Keratinocyte (primary cell): ENCODE measurements at regions not wholly inside any gene's neighbourhood (a gene's known extent, or its start where the extent isn't known, plus 50 kb on each side); places are given as distances from the start of the nearest gene placed in this dataset.
"Not testable (repeated sequence)": the region's sequence is repeated elsewhere in the genome, so short reads cannot be mapped to it uniquely, and the experiment has no call there.

Experiments used
- DNase-seq: peaks from one replicate; pipeline ENCODE4 v3.0.0-alpha.2; 2011; ENCODE audit warnings: low read depth, missing footprints, low spot score
- FAIRE-seq: peaks from 2 replicates; lab custom pipeline; 2011; peaks lifted over from hg19 to GRCh38; lab: Jason Lieb, UNC
- H2AFZ ChIP-seq: 2 replicates; pipeline ENCODE4 v1.6.0; 2012; ENCODE audit warnings: low read length, control low read depth, inconsistent platforms; ENCODE audit not compliant: control insufficient read depth
- H3K27ac ChIP-seq: 2 replicates; pipeline ENCODE4 v1.5.1; 2011; ENCODE audit warnings: low read length; ENCODE audit not compliant: control insufficient read depth, insufficient read depth
- H3K27me3 ChIP-seq: 3 replicates; pipeline ENCODE4 v1.6.0; 2011; ENCODE audit warnings: low read length; ENCODE audit not compliant: control insufficient read depth, insufficient read depth; ENCODE audit errors: extremely low read depth
- H3K36me3 ChIP-seq, 2 experiments: 2 replicates in 1 of 2; 3 replicates in 1 of 2; pipeline ENCODE4 v1.5.1; 2011; ENCODE audit warnings: low read length in 2 of 2, mild to moderate bottlenecking in 1 of 2; ENCODE audit not compliant: control insufficient read depth in 2 of 2, insufficient read depth in 2 of 2; ENCODE audit errors: extremely low read depth in 1 of 2
- H3K4me1 ChIP-seq: 3 replicates; pipeline ENCODE4 v1.5.1; 2011; ENCODE audit warnings: low read length; ENCODE audit not compliant: control insufficient read depth, insufficient read depth; ENCODE audit errors: extremely low read depth
- H3K4me2 ChIP-seq: 3 replicates; pipeline ENCODE4 v1.6.0; 2011; ENCODE audit warnings: low read depth, low read length; ENCODE audit not compliant: control insufficient read depth, insufficient read depth; ENCODE audit errors: extremely low read depth
- H3K4me3 ChIP-seq, 3 experiments: fragments of 200-600 bp in 1 of 3; sonication (generic) in 1 of 3; 2 replicates in 2 of 3; 3 replicates in 1 of 3; pipeline ENCODE4 v1.5.1; 2011 to 2016; ENCODE audit warnings: low read length in 3 of 3, mild to moderate bottlenecking in 3 of 3, control low read depth in 2 of 3, inconsistent platforms in 1 of 3, low read depth in 1 of 3, mixed read lengths in 1 of 3, mixed run types in 1 of 3, moderate library complexity in 1 of 3; ENCODE audit not compliant: control insufficient read depth in 2 of 3, insufficient read depth in 2 of 3; ENCODE audit errors: extremely low read depth in 1 of 3
- H3K79me2 ChIP-seq: 2 replicates; pipeline ENCODE4 v1.6.0; 2012; ENCODE audit warnings: low read length; ENCODE audit not compliant: control insufficient read depth, insufficient read depth
- H3K9ac ChIP-seq: 3 replicates; pipeline ENCODE4 v1.6.0; 2011; ENCODE audit warnings: low read length; ENCODE audit not compliant: control insufficient read depth, insufficient read depth; ENCODE audit errors: extremely low read depth
- H3K9me1 ChIP-seq: 3 replicates; pipeline ENCODE4 v1.6.0; 2011; ENCODE audit warnings: low read length; ENCODE audit not compliant: control insufficient read depth, insufficient read depth; ENCODE audit errors: extremely low read depth
- H3K9me3 ChIP-seq: 2 replicates; pipeline ENCODE4 v1.5.1; 2012; ENCODE audit warnings: low read depth, low read length; ENCODE audit not compliant: control insufficient read depth
- H4K20me1 ChIP-seq: 3 replicates; pipeline ENCODE4 v1.6.0; 2011; ENCODE audit warnings: low read length; ENCODE audit not compliant: control insufficient read depth, insufficient read depth; ENCODE audit errors: extremely low read depth
- EZH2 ChIP-seq: IDR thresholded peaks from one replicate; pipeline ENCODE4 v1.6.1; 2012; ENCODE audit warnings: inconsistent platforms, mild to moderate bottlenecking, low read length, moderate library complexity
- dilution Hi-C: fragments of 300-500 bp; cut with MboI; formaldehyde crosslinking; loops from one replicate; pipeline ENCODE4 v1.7.0; 2020; ENCODE audit warnings: low sequenced_read_pairs; ENCODE audit not compliant: extremely low pct_ligation_motif_present
- TF ChIP-seq, protein P1 (sequence below), 3 experiments: IDR thresholded peaks in 1 of 3; conservative IDR thresholded peaks in 1 of 3; optimal IDR thresholded peaks in 1 of 3; 2 replicates in 2 of 3; 3 replicates in 1 of 3; pipeline versions ENCODE3 to v1.5.1; 2011; ENCODE audit warnings: low read length in 3 of 3, mild to moderate bottlenecking in 3 of 3, moderate library complexity in 2 of 3, control low read depth in 1 of 3, inconsistent platforms in 1 of 3; ENCODE audit not compliant: insufficient read depth in 2 of 3; ENCODE audit errors: extremely low read depth in 1 of 3

DNA sequence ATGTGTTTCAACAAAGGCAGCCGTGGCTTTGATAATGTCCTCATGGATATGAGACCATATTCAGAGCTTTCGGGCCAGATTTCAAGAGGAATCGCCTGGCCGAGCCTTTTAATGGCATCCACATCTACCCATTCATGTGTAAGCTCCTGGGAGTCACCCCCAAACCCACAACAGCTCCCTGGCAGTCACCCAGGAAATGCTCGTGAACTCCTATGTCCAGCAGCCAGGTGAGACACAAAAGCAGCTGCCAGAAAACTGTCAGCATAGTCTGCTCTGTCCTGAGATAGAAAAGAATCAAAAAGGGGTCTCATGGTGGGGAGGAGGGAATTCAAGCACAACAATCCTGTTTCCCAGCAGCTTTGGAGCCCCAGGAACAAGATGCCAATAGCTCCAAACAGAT lies 96.4 kb upstream of the DRD5 start:
- FAIRE-seq, H3K9me1 ChIP-seq, DNase-seq, H2AFZ ChIP-seq, H3K4me2 ChIP-seq, H3K27ac ChIP-seq, H4K20me1 ChIP-seq, H3K4me3 ChIP-seq, dilution Hi-C loops, H3K79me2 ChIP-seq, H3K9me3 ChIP-seq, H3K9ac ChIP-seq, H3K4me1 ChIP-seq, H3K36me3 ChIP-seq, H3K27me3 ChIP-seq: not testable (repeated sequence)

GRCh38 chr4:9685692-9686091 lies 95.7 kb upstream of the DRD5 start:
- H3K36me3 ChIP-seq, result no peaks in the 10 kb centered on the region
- no peak overlapping the region for H3K27ac ChIP-seq
- FAIRE-seq (no peak), DNase-seq (no peak)
- no peak overlapping the region for H2AFZ ChIP-seq
- H3K4me1 ChIP-seq, result no peaks in the 10 kb centered on the region
- no peaks in the 10 kb centered on the region for H3K9me1 ChIP-seq
- H3K79me2 ChIP-seq, result no peaks in the 10 kb centered on the region
- no peak overlapping the region for H3K4me3 ChIP-seq
- no peak for TF ChIP-seq EZH2
- TF ChIP-seq, protein P1, sequence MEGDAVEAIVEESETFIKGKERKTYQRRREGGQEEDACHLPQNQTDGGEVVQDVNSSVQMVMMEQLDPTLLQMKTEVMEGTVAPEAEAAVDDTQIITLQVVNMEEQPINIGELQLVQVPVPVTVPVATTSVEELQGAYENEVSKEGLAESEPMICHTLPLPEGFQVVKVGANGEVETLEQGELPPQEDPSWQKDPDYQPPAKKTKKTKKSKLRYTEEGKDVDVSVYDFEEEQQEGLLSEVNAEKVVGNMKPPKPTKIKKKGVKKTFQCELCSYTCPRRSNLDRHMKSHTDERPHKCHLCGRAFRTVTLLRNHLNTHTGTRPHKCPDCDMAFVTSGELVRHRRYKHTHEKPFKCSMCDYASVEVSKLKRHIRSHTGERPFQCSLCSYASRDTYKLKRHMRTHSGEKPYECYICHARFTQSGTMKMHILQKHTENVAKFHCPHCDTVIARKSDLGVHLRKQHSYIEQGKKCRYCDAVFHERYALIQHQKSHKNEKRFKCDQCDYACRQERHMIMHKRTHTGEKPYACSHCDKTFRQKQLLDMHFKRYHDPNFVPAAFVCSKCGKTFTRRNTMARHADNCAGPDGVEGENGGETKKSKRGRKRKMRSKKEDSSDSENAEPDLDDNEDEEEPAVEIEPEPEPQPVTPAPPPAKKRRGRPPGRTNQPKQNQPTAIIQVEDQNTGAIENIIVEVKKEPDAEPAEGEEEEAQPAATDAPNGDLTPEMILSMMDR (optimal IDR thresholded peaks at IDR 0.05 in 1 of 3, IDR thresholded peaks at IDR 0.05 in 1 of 3, conservative IDR thresholded peaks at IDR 0.05 in 1 of 3; ENCODE audit: extremely low read depth in 1 of 3, insufficient read depth in 2 of 3, low read length in 3 of 3), result no peak
- no peaks in the 10 kb centered on the region for H3K9me3 ChIP-seq
- H4K20me1 ChIP-seq, result no peaks in the 10 kb centered on the region
- no peak overlapping the region for H3K9ac ChIP-seq
- dilution Hi-C loops, result no loop called here
- H3K4me2 ChIP-seq, result no peak overlapping the region
- no peaks in the 10 kb centered on the region for H3K27me3 ChIP-seq

DNA sequence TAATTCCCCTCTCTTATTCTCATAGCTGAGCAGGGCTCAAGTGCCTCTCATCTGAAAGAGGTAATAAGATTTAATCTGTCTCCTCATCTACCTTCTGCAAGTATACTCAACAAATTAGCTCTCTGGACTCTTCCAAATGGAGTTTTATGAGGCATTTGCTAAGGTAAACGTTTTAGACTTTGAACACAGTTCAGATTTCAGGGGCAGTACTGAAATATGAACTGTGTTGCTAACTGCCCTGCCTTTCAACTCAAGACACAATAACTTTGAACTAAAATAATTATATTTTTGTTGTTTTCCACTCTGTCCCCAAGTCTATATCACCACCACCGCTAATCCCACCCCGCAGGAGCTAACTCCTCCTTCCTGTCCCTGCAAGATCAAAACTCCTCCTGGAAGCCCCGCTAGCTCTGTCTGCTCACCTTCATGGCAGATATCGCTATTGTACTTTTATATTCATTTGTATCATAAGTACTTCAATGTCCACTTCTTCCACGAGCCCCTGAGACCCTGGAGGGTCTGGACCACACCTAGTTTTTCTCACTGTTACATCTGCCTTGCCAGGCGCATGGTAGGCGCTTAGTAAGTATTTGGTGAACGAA lies 90.7 kb upstream of the DRD5 start:
- peak overlapping the region; percentile 58 to 67 (median 58) for H3K4me3 ChIP-seq
- H4K20me1 ChIP-seq, DNase-seq, H3K79me2 ChIP-seq, H3K27ac ChIP-seq, H3K36me3 ChIP-seq, H3K27me3 ChIP-seq, H3K9me3 ChIP-seq, H3K4me1 ChIP-seq, H3K9me1 ChIP-seq, dilution Hi-C loops, FAIRE-seq: not testable (repeated sequence)
- H3K9ac ChIP-seq, result peak overlapping the region; percentile 72
- H2AFZ ChIP-seq, result peak overlapping the region; percentile 85
- H3K4me2 ChIP-seq, result peak overlapping the region; percentile 74
